DOHH2 (cell line): ENCODE measurements at regions not wholly inside any gene's neighbourhood (a gene's known extent, or its start where the extent isn't known, plus 50 kb on each side); places are given as distances from the start of the nearest gene placed in this dataset.
"Not testable (repeated sequence)": the region's sequence is repeated elsewhere in the genome, so short reads cannot be mapped to it uniquely, and the experiment has no call there.

Experiments used
- H3F3A ChIP-seq: fragments of 200-600 bp; sonication (generic), shearing (Covaris generic); 2 replicates; pipeline ENCODE4 v1.6.0; 2016; ENCODE audit warnings: antibody characterized with exemption, mild to moderate bottlenecking; ENCODE audit not compliant: control insufficient read depth, insufficient read depth
- H3K27ac ChIP-seq: fragments of 200-600 bp; sonication (generic); 2 replicates; pipeline ENCODE4 v1.5.1; 2014; ENCODE audit warnings: low read depth, mild to moderate bottlenecking, low read length, moderate library complexity
- H3K27me3 ChIP-seq: fragments of 200-600 bp; sonication (generic); 2 replicates; pipeline ENCODE4 v1.6.1; 2014; ENCODE audit warnings: mild to moderate bottlenecking, low read length, mixed read lengths; ENCODE audit not compliant: control insufficient read depth
- H3K36me3 ChIP-seq: fragments of 200-600 bp; sonication (generic); 2 replicates; pipeline ENCODE4 v1.6.1; 2014; ENCODE audit warnings: mild to moderate bottlenecking, low read length, moderate library complexity, mixed read lengths; ENCODE audit not compliant: control insufficient read depth
- H3K4me1 ChIP-seq: fragments of 200-600 bp; sonication (generic); 2 replicates; pipeline ENCODE4 v1.6.1; 2014; ENCODE audit warnings: mild to moderate bottlenecking, low read length, mixed read lengths; ENCODE audit not compliant: control insufficient read depth
- H3K4me2 ChIP-seq: fragments of 200-600 bp; sonication (generic); 2 replicates; pipeline ENCODE4 v1.6.0; 2014; ENCODE audit warnings: mild to moderate bottlenecking, low read length, moderate library complexity
- H3K4me3 ChIP-seq: fragments of 200-600 bp; sonication (generic); 2 replicates; pipeline ENCODE4 v1.5.1; 2014; ENCODE audit warnings: mild to moderate bottlenecking, low read length, mixed read lengths
- H3K79me2 ChIP-seq: fragments of 200-600 bp; sonication (generic); 2 replicates; pipeline ENCODE4 v1.6.1; 2014; ENCODE audit warnings: mild to moderate bottlenecking, low read length, mixed read lengths; ENCODE audit not compliant: control insufficient read depth
- H3K9me2 ChIP-seq: fragments of 200-600 bp; sonication (generic); replicated peaks from 2 replicates; pipeline ENCODE4 v1.6.1; 2014; ENCODE audit warnings: mild to moderate bottlenecking, low read length, mixed read lengths; ENCODE audit not compliant: control insufficient read depth
- H3K9me3 ChIP-seq: fragments of 200-600 bp; sonication (generic); 2 replicates; pipeline ENCODE4 v1.6.1; 2014; ENCODE audit warnings: antibody characterized with exemption, low read length, mixed read lengths; ENCODE audit not compliant: control insufficient read depth, insufficient read depth
- H4K20me1 ChIP-seq: fragments of 200-600 bp; sonication (generic); 2 replicates; pipeline ENCODE4 v1.6.0; 2014; ENCODE audit warnings: low read depth, mild to moderate bottlenecking, antibody characterized with exemption, low read length, moderate library complexity; ENCODE audit not compliant: control insufficient read depth, insufficient read depth
- EZH2phosphoT487 ChIP-seq: fragments of 200-600 bp; sonication (generic); IDR thresholded peaks from 2 replicates; pipeline ENCODE4 v1.6.1; 2017; ENCODE audit warnings: borderline replicate concordance, mild to moderate bottlenecking, antibody characterized with exemption, low read length, moderate library complexity, mixed read lengths
- TF ChIP-seq, protein P1 (sequence below): fragments of 200-600 bp; sonication (generic); IDR thresholded peaks from one replicate; pipeline ENCODE4 v1.5.1; 2014; ENCODE audit warnings: antibody characterized with exemption, mild to moderate bottlenecking, low read depth, low read length; ENCODE audit not compliant: poor library complexity, severe bottlenecking

DNA sequence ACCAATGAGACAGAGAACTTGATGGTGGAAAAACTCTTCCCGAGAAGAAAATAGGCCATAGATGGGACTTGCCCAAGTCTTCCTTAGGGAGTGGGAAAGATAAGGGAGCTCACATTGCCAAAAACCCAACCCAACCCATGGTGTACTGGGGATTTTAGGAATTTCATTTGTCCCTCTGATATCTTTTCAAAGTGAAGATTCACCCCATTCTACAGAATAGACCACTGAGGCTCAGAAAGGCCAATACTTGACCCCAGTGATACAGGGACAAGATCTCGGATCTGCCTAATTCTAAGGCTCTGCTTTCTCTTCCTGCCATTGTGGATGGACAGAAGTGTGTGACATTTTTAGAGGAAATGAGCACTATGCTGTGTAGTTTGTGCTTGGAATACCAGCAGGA lies 159.0 kb downstream of the MYCN start:
- no peak overlapping the region for H3K4me3 ChIP-seq
- H3K4me2 ChIP-seq = no peak overlapping the region
- H3K79me2 ChIP-seq = no peaks in the 10 kb centered on the region
- H3F3A ChIP-seq = no peaks in the 10 kb centered on the region
- TF ChIP-seq, protein P1, sequence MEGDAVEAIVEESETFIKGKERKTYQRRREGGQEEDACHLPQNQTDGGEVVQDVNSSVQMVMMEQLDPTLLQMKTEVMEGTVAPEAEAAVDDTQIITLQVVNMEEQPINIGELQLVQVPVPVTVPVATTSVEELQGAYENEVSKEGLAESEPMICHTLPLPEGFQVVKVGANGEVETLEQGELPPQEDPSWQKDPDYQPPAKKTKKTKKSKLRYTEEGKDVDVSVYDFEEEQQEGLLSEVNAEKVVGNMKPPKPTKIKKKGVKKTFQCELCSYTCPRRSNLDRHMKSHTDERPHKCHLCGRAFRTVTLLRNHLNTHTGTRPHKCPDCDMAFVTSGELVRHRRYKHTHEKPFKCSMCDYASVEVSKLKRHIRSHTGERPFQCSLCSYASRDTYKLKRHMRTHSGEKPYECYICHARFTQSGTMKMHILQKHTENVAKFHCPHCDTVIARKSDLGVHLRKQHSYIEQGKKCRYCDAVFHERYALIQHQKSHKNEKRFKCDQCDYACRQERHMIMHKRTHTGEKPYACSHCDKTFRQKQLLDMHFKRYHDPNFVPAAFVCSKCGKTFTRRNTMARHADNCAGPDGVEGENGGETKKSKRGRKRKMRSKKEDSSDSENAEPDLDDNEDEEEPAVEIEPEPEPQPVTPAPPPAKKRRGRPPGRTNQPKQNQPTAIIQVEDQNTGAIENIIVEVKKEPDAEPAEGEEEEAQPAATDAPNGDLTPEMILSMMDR = no peak
- TF ChIP-seq EZH2phosphoT487 = no peak
- no peak overlapping the region for H3K27ac ChIP-seq
- H3K9me2 ChIP-seq = no peaks in the 10 kb centered on the region
- no peaks in the 10 kb centered on the region for H3K9me3 ChIP-seq
- H3K36me3 ChIP-seq = no peaks in the 10 kb centered on the region
- no peaks in the 10 kb centered on the region for H3K27me3 ChIP-seq
- H4K20me1 ChIP-seq = no peaks in the 10 kb centered on the region
- no peaks in the 10 kb centered on the region for H3K4me1 ChIP-seq

GRCh38 chr2:16096962-16097361 lies 156.6 kb downstream of the MYCN start:
- TF ChIP-seq, protein P1 = no peak
- TF ChIP-seq EZH2phosphoT487 = no peak
- H3K4me1 ChIP-seq = no peaks in the 10 kb centered on the region
- H3K79me2 ChIP-seq = no peaks in the 10 kb centered on the region
- H4K20me1 ChIP-seq = no peaks in the 10 kb centered on the region
- no peak overlapping the region for H3K4me2 ChIP-seq
- no peak overlapping the region for H3K27ac ChIP-seq
- H3K27me3 ChIP-seq = no peaks in the 10 kb centered on the region
- H3K9me3 ChIP-seq = no peaks in the 10 kb centered on the region
- no peaks in the 10 kb centered on the region for H3F3A ChIP-seq
- H3K36me3 ChIP-seq = no peaks in the 10 kb centered on the region
- H3K9me2 ChIP-seq = no peaks in the 10 kb centered on the region
- no peak overlapping the region for H3K4me3 ChIP-seq

DNA sequence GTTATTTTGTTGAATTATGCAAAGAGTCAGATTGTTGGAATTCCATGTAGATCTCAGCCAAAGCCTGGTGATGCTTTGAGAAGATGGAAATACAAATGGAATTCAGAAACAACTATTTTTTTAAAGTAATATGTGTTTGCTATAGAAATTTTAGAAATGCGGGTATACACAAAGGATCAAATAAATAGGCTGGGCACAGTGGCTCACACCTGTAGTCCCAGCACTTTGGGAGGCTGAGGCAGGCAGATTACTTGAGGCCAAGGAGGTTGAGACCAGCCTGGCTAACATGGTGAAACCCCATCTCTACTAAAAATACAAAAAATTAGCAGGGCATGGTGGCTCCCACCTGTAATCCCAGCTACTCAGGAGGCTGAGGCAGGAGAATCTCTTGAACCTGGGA lies 155.1 kb downstream of the MYCN start:
- H3K79me2 ChIP-seq, H3K4me3 ChIP-seq, H3K9me2 ChIP-seq, H3K27ac ChIP-seq, H3K36me3 ChIP-seq, H3K9me3 ChIP-seq, H3K4me1 ChIP-seq, H3K4me2 ChIP-seq, H3K27me3 ChIP-seq, H4K20me1 ChIP-seq, H3F3A ChIP-seq: not testable (repeated sequence)

DNA sequence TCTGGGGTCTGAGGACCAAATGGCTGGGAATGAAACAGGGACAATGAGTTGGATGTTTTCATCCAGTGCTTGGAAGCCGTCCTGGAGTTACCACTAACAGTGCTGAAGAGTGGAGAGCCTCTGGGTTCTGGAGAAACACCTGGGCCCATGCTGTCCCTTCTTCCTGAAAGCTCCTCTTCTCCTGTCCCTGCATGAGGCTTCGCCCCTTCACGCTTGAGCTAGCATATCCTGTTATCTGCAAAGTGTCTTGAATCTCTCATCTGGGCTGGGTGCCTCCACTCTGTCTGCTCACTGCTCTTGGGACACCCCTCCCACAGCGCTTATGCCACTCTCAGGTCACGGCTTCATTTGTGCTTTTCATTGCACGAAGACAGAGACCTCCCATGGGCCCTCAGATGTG lies 154.5 kb downstream of the MYCN start:
- no peaks in the 10 kb centered on the region for H3K79me2 ChIP-seq
- no peaks in the 10 kb centered on the region for H3K36me3 ChIP-seq
- no peak overlapping the region for H3K4me3 ChIP-seq
- H3K27me3 ChIP-seq = no peaks in the 10 kb centered on the region
- no peaks in the 10 kb centered on the region for H4K20me1 ChIP-seq
- no peaks in the 10 kb centered on the region for H3K9me2 ChIP-seq
- TF ChIP-seq EZH2phosphoT487 = no peak
- TF ChIP-seq, protein P1 = no peak
- no peak overlapping the region for H3K27ac ChIP-seq
- H3K4me1 ChIP-seq = no peaks in the 10 kb centered on the region
- H3F3A ChIP-seq = no peaks in the 10 kb centered on the region
- no peaks in the 10 kb centered on the region for H3K9me3 ChIP-seq
- no peak overlapping the region for H3K4me2 ChIP-seq
